OCI-LY1 (cell line): ENCODE measurements at regions not wholly inside any gene's neighbourhood (a gene's known extent, or its start where the extent isn't known, plus 50 kb on each side); places are given as distances from the start of the nearest gene placed in this dataset.

Experiments
- EZH2 ChIP-seq: fragments of 200-600 bp; sonication (generic), shearing (Covaris generic); IDR thresholded peaks from 2 replicates; pipeline ENCODE4 v1.8.0; 2017; ENCODE audit warnings: borderline replicate concordance, mixed run types, mild to moderate bottlenecking, antibody characterized with exemption, low read length, moderate library complexity, mixed read lengths
- TF ChIP-seq, protein P1 (sequence below): fragments of 200-600 bp; sonication (generic), shearing (Covaris generic); IDR thresholded peaks from 2 replicates; pipeline ENCODE4 v1.5.1; 2017; ENCODE audit warnings: mild to moderate bottlenecking, antibody characterized with exemption, low read length, moderate library complexity, mixed read lengths

DNA sequence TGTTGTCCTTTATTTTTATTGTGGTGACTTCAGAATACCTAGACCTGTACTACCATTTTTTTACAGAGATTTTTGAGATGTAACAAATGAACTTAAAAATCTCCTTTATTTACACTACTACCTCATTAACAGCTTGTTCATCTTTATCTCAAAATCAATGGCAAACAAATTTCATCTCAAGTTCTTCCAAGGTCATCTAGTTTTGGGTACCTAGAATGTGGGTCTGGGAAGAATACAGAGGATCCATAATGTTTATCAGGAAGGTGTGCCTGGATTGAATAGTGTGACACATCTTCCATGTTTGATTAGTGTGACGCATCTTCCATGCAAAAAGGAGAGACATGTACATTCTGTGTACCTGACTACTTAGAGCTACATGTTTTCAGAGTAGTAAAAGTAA lies 63.3 kb upstream of the CCDC179 start:
- TF ChIP-seq, protein P1, sequence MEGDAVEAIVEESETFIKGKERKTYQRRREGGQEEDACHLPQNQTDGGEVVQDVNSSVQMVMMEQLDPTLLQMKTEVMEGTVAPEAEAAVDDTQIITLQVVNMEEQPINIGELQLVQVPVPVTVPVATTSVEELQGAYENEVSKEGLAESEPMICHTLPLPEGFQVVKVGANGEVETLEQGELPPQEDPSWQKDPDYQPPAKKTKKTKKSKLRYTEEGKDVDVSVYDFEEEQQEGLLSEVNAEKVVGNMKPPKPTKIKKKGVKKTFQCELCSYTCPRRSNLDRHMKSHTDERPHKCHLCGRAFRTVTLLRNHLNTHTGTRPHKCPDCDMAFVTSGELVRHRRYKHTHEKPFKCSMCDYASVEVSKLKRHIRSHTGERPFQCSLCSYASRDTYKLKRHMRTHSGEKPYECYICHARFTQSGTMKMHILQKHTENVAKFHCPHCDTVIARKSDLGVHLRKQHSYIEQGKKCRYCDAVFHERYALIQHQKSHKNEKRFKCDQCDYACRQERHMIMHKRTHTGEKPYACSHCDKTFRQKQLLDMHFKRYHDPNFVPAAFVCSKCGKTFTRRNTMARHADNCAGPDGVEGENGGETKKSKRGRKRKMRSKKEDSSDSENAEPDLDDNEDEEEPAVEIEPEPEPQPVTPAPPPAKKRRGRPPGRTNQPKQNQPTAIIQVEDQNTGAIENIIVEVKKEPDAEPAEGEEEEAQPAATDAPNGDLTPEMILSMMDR = no peak
- TF ChIP-seq EZH2 = no peak
